Parathyroid adenoma (tissue), 2 donors: ENCODE measurements at regions not wholly inside any gene's neighbourhood (a gene's known extent, or its start where the extent isn't known, plus 50 kb on each side); places are given as distances from the start of the nearest gene placed in this dataset.

Source experiments
- H2AFZ ChIP-seq: fragments of 300-600 bp; sonication (generic); one replicate; pipeline ENCODE4 v1.7.0; 2017; ENCODE audit warnings: antibody characterized with exemption, mild to moderate bottlenecking
- H3K27ac ChIP-seq: fragments of 300-600 bp; sonication (generic); one replicate; pipeline ENCODE4 v1.7.0; 2017
- H3K27me3 ChIP-seq: fragments of 300-600 bp; sonication (generic); one replicate; pipeline ENCODE4 v1.7.0; 2017; ENCODE audit warnings: low read length; ENCODE audit not compliant: control insufficient read depth, insufficient read depth
- H3K36me3 ChIP-seq: fragments of 300-600 bp; sonication (generic); one replicate; pipeline ENCODE4 v1.7.0; 2017; ENCODE audit warnings: low read length; ENCODE audit not compliant: control insufficient read depth, insufficient read depth
- H3K4me1 ChIP-seq: fragments of 300-600 bp; sonication (generic); one replicate; pipeline ENCODE4 v1.7.0; 2017; ENCODE audit warnings: control low read depth
- H3K4me2 ChIP-seq: fragments of 300-600 bp; sonication (generic); one replicate; pipeline ENCODE4 v1.7.0; 2017; ENCODE audit warnings: low read length
- H3K4me3 ChIP-seq: fragments of 300-600 bp; sonication (generic); one replicate; pipeline ENCODE4 v1.7.0; 2017; ENCODE audit warnings: low read depth, low read length
- H3K79me2 ChIP-seq: fragments of 300-600 bp; sonication (generic); one replicate; pipeline ENCODE4 v1.7.0; 2017; ENCODE audit warnings: control low read depth
- H3K9ac ChIP-seq: fragments of 300-600 bp; sonication (generic); one replicate; pipeline ENCODE4 v1.7.0; 2017; ENCODE audit warnings: mild to moderate bottlenecking
- H3K9me3 ChIP-seq: fragments of 300-600 bp; sonication (generic); one replicate; pipeline ENCODE4 v1.7.0; 2017; ENCODE audit warnings: low read length; ENCODE audit not compliant: control insufficient read depth
- TF ChIP-seq, protein P1 (sequence below): fragments of 300-600 bp; sonication (generic); IDR thresholded peaks from one replicate; pipeline ENCODE4 v1.7.0; 2017; ENCODE audit warnings: antibody characterized with exemption, mild to moderate bottlenecking
- donor health status: primary hyperparathyroidism.

DNA sequence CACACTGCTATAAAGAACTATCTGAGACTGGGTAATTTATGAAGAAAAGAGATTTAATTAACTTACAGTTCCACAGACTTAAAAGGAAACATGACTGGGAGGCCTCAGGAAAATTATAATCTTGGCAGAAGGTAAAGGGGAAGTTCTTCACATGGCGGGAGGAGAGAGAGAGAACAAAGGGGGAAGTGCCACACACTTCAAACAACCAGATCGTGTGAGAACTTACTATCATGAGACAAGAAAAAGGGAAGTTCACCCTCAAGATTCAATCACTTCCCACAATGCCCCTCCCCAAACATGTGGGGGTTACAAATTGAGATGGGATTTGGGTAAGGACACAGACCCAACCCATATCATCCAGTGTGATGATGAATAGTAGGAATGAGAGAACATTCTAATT lies 366.5 kb downstream of the LRFN5 start:
- Histone ChIP-seq H3K79me2 (no peaks in the 10 kb centered on the region), H3K9ac (no peak overlapping the region), H3K4me3 (no peak overlapping the region), H3K9me3 (no peaks in the 10 kb centered on the region), H3K4me2 (no peak overlapping the region), H3K27me3 (no peaks in the 10 kb centered on the region), H3K27ac (no peak overlapping the region), H3K4me1 (no peaks in the 10 kb centered on the region), H2AFZ (no peak overlapping the region), H3K36me3 (no peaks in the 10 kb centered on the region)
- TF ChIP-seq, protein P1, sequence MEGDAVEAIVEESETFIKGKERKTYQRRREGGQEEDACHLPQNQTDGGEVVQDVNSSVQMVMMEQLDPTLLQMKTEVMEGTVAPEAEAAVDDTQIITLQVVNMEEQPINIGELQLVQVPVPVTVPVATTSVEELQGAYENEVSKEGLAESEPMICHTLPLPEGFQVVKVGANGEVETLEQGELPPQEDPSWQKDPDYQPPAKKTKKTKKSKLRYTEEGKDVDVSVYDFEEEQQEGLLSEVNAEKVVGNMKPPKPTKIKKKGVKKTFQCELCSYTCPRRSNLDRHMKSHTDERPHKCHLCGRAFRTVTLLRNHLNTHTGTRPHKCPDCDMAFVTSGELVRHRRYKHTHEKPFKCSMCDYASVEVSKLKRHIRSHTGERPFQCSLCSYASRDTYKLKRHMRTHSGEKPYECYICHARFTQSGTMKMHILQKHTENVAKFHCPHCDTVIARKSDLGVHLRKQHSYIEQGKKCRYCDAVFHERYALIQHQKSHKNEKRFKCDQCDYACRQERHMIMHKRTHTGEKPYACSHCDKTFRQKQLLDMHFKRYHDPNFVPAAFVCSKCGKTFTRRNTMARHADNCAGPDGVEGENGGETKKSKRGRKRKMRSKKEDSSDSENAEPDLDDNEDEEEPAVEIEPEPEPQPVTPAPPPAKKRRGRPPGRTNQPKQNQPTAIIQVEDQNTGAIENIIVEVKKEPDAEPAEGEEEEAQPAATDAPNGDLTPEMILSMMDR, result no peak

DNA sequence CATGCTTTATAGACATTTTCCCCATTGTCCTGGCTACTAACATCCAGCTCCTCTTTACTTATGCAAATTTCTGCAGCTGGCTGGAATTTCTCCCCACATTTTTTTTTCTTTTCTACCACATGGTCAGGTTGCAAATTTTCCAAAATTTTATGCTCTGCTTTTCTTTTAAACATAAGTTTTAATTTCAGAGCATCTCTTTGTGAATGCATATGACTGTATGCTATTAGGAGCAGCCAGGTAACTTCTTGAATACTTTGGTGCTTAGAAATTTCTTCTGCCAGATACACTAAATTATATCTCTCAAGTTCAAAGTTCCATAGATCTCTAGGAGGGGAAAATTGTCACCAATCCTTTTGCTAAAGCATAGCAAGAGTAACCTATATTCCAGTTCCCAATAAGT lies 365.9 kb downstream of the LRFN5 start:
- Histone ChIP-seq H3K27me3 (no peaks in the 10 kb centered on the region), H3K79me2 (no peaks in the 10 kb centered on the region), H3K9me3 (no peaks in the 10 kb centered on the region), H3K4me1 (no peaks in the 10 kb centered on the region), H3K4me3 (no peak overlapping the region), H3K9ac (no peak overlapping the region), H3K27ac (no peak overlapping the region), H3K36me3 (no peaks in the 10 kb centered on the region), H2AFZ (no peak overlapping the region), H3K4me2 (no peak overlapping the region)
- TF ChIP-seq, protein P1, result no peak

DNA sequence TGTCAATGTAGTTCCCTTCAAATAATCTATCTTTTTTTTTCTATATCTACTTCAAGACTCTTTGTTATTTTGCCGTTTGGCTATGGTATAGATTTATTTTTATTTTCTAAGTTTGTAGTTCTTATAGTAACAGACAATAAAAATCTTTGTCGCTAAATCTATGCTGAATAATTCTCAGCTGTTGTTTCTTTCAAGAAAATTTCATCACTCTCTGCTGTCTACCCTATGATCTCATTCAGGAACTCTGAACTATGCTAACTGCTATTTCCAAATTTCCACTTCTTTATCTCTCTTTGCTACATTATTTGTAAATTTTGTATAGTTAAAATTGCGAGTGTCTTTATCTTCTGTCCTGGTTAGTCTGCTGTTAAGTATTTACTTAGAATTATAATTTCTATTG lies 353.6 kb downstream of the LRFN5 start:
- TF ChIP-seq, protein P1, result no peak
- Histone ChIP-seq H3K27me3 (no peaks in the 10 kb centered on the region), H3K4me2 (no peak overlapping the region), H3K4me1 (no peaks in the 10 kb centered on the region), H3K4me3 (no peak overlapping the region), H2AFZ (no peak overlapping the region), H3K9me3 (no peaks in the 10 kb centered on the region), H3K27ac (no peak overlapping the region), H3K9ac (no peak overlapping the region), H3K79me2 (no peaks in the 10 kb centered on the region), H3K36me3 (no peaks in the 10 kb centered on the region)

DNA sequence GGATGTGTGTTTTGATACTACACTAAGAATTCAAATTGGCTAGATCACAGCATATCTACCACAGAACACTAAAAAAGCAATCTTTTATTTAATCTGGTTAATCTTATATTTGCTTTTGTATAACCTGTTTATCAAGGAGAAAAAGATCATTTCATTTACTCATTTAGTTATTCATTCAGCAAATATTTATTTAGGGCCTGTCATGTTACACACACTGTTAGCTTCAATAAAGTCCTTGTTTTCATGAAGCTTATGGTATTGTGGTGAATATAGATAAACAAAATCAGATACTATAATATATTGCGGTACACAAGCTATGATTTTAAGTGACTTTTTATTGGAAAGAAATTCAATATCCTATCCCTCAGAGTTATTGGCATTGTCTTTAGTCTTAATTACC lies 350.8 kb downstream of the LRFN5 start:
- TF ChIP-seq, protein P1, result no peak
- no peak overlapping the region for H2AFZ ChIP-seq

More for the DNA sequence above, 350.8 kb downstream of the LRFN5 start:
- Histone ChIP-seq H3K9ac (no peak overlapping the region), H3K27ac (no peak overlapping the region), H3K4me1 (no peaks in the 10 kb centered on the region), H3K9me3 (no peaks in the 10 kb centered on the region), H3K27me3 (no peaks in the 10 kb centered on the region), H3K36me3 (no peaks in the 10 kb centered on the region), H3K4me2 (no peak overlapping the region), H3K79me2 (no peaks in the 10 kb centered on the region), H3K4me3 (no peak overlapping the region)
